Mesendoderm (in vitro differentiated cells): ENCODE measurements at regions not wholly inside any gene's neighbourhood (a gene's known extent, or its start where the extent isn't known, plus 50 kb on each side); places are given as distances from the start of the nearest gene placed in this dataset.
"Not testable (repeated sequence)": the region's sequence is repeated elsewhere in the genome, so short reads cannot be mapped to it uniquely, and the experiment has no call there.

Experiments used
- DNase-seq: peaks from one replicate; pipeline ENCODE4 v3.0.0; 2013
- H2AK5ac ChIP-seq: 2 replicates; pipeline ENCODE4 v1.6.1; 2013; ENCODE audit warnings: low read length, inconsistent platforms
- H2BK120ac ChIP-seq: 2 replicates; pipeline ENCODE4 v1.6.1; 2013; ENCODE audit warnings: low read depth, mild to moderate bottlenecking, low read length, moderate library complexity, mixed read lengths
- H2BK15ac ChIP-seq: replicated peaks from 2 replicates; pipeline ENCODE4 v1.6.1; 2013; ENCODE audit warnings: low read depth, mild to moderate bottlenecking, moderate library complexity
- H2BK5ac ChIP-seq: 2 replicates; pipeline ENCODE4 v1.6.1; 2013; ENCODE audit warnings: low read length, inconsistent platforms
- H3K18ac ChIP-seq: 2 replicates; pipeline ENCODE4 v1.6.1; 2013; ENCODE audit warnings: mild to moderate bottlenecking, low read length, mixed read lengths
- H3K23ac ChIP-seq: one replicate; pipeline ENCODE4 v1.6.1; 2013; ENCODE audit warnings: low read length
- H3K27ac ChIP-seq: 2 replicates; pipeline ENCODE4 v1.5.1; 2013; ENCODE audit warnings: low read depth, mild to moderate bottlenecking, inconsistent platforms, low read length, moderate library complexity
- H3K27me3 ChIP-seq: 2 replicates; pipeline ENCODE4 v1.6.1; 2013; ENCODE audit warnings: low read length, control low read depth, mild to moderate bottlenecking, inconsistent platforms; ENCODE audit not compliant: insufficient read depth, poor library complexity
- H3K36me3 ChIP-seq: 2 replicates; pipeline ENCODE4 v1.6.1; 2013; ENCODE audit warnings: low read length, inconsistent platforms; ENCODE audit not compliant: control insufficient read depth, insufficient read depth
- H3K4ac ChIP-seq: one replicate; pipeline ENCODE4 v1.6.1; 2013; ENCODE audit warnings: low read depth, mild to moderate bottlenecking, low read length, moderate library complexity
- H3K4me1 ChIP-seq: 2 replicates; pipeline ENCODE4 v1.6.1; 2013; ENCODE audit warnings: low read depth, low read length, inconsistent platforms; ENCODE audit not compliant: control insufficient read depth
- H3K4me2 ChIP-seq: 2 replicates; pipeline ENCODE4 v1.6.1; 2013; ENCODE audit warnings: low read length
- H3K4me3 ChIP-seq: 2 replicates; pipeline ENCODE4 v1.5.1; 2013; ENCODE audit warnings: mild to moderate bottlenecking, low read length
- H3K56ac ChIP-seq: one replicate; pipeline ENCODE4 v1.6.1; 2013; ENCODE audit warnings: low read length
- H3K79me1 ChIP-seq: 2 replicates; pipeline ENCODE4 v1.6.1; 2013; ENCODE audit warnings: low read length, inconsistent platforms
- H3K79me2 ChIP-seq: 2 replicates; pipeline ENCODE4 v1.6.1; 2013; ENCODE audit warnings: mild to moderate bottlenecking, low read length; ENCODE audit not compliant: control insufficient read depth, insufficient read depth
- H3K9ac ChIP-seq: 2 replicates; pipeline ENCODE4 v1.6.1; 2013; ENCODE audit warnings: low read length, inconsistent platforms
- H4K5ac ChIP-seq: one replicate; pipeline ENCODE4 v1.6.1; 2013; ENCODE audit warnings: low read length
- H4K8ac ChIP-seq: one replicate; pipeline ENCODE4 v1.6.1; 2013; ENCODE audit warnings: low read depth, mild to moderate bottlenecking, control low read depth, low read length, moderate library complexity
- WGBS: extraction: QIAGEN DNeasy Blood & Tissue Kit; methylation state at CpG from one replicate; pipeline ENCODE4 v1.1.7; 2013; ENCODE audit warnings: low lambda C conversion rate, missing lambda C conversion rate; ENCODE audit not compliant: insufficient coverage; ENCODE audit errors: extremely low coverage; 5-methylcytosine and 5-hydroxymethylcytosine counted together

GRCh38 chr10:124319520-124319919, 99.2 kb downstream of the OAT start:
- not testable (repeated sequence) for H2BK120ac ChIP-seq, H3K23ac ChIP-seq, DNase-seq, H2BK5ac ChIP-seq, H3K4ac ChIP-seq, H4K8ac ChIP-seq, H3K9ac ChIP-seq, H3K4me1 ChIP-seq, H3K79me2 ChIP-seq, H3K36me3 ChIP-seq, H3K27ac ChIP-seq, H4K5ac ChIP-seq, H3K56ac ChIP-seq, H3K79me1 ChIP-seq, H2AK5ac ChIP-seq, H3K18ac ChIP-seq, H2BK15ac ChIP-seq, H3K4me3 ChIP-seq, H3K4me2 ChIP-seq, H3K27me3 ChIP-seq

- Histone ChIP-seq H2BK5ac (no peak overlapping the region), H3K4me3 (no peak overlapping the region), H3K23ac (no peak overlapping the region), H2BK120ac (no peak overlapping the region), H3K79me1 (no peaks in the 10 kb centered on the region), H3K4me1 (no peaks in the 10 kb centered on the region), H3K27me3 (no peaks in the 10 kb centered on the region), H2BK15ac (no peak overlapping the region), H3K56ac (no peak overlapping the region), H2AK5ac (no peak overlapping the region), H3K9ac (no peak overlapping the region), H3K36me3 (no peaks in the 10 kb centered on the region), H3K27ac (no peak overlapping the region), H3K4me2 (no peak overlapping the region), H3K79me2 (no peaks in the 10 kb centered on the region), H3K4ac (no peak overlapping the region), H3K18ac (no peak overlapping the region), H4K5ac (no peak overlapping the region), H4K8ac (no peak overlapping the region)
- WGBS = no CpG with 5 or more reads among the region's 8 CpGs
- DNase-seq = no peak
Measured at GRCh38 chr10:124318811-124319210, 99.9 kb downstream of the OAT start.

- Histone ChIP-seq H2BK15ac (no peak overlapping the region), H3K4me2 (no peak overlapping the region), H3K27ac (no peak overlapping the region), H3K9ac (no peak overlapping the region), H3K56ac (no peak overlapping the region), H3K23ac (no peak overlapping the region), H2AK5ac (no peak overlapping the region), H3K36me3 (no peaks in the 10 kb centered on the region), H4K8ac (no peak overlapping the region), H3K79me2 (no peaks in the 10 kb centered on the region), H3K4me1 (no peaks in the 10 kb centered on the region), H3K27me3 (no peaks in the 10 kb centered on the region), H3K4me3 (no peak overlapping the region), H4K5ac (no peak overlapping the region), H3K79me1 (no peaks in the 10 kb centered on the region), H3K18ac (no peak overlapping the region), H2BK120ac (no peak overlapping the region), H2BK5ac (no peak overlapping the region), H3K4ac (no peak overlapping the region)
- no CpG with 5 or more reads among the region's 15 CpGs for WGBS
- no peak for DNase-seq
Measured at GRCh38 chr10:124318076-124318475, 100.6 kb downstream of the OAT start.

- Histone ChIP-seq H3K79me1 (no peaks in the 10 kb centered on the region), H4K8ac (no peak overlapping the region), H4K5ac (no peak overlapping the region), H3K27me3 (no peaks in the 10 kb centered on the region), H3K9ac (no peak overlapping the region), H2BK5ac (no peak overlapping the region), H3K23ac (no peak overlapping the region), H3K4me2 (no peak overlapping the region), H3K18ac (no peak overlapping the region), H3K4me3 (no peak overlapping the region), H3K4me1 (no peaks in the 10 kb centered on the region), H2BK15ac (no peak overlapping the region), H3K56ac (no peak overlapping the region), H2AK5ac (no peak overlapping the region), H3K36me3 (no peaks in the 10 kb centered on the region), H3K27ac (no peak overlapping the region), H2BK120ac (no peak overlapping the region), H3K79me2 (no peaks in the 10 kb centered on the region), H3K4ac (no peak overlapping the region)
- WGBS = no CpG with 5 or more reads among the region's 4 CpGs
- DNase-seq = no peak
Measured at GRCh38 chr10:124316326-124316725, 102.4 kb downstream of the OAT start.

- no peak for DNase-seq
- Histone ChIP-seq H3K9ac (no peak overlapping the region), H3K27me3 (no peaks in the 10 kb centered on the region), H3K4me3 (no peak overlapping the region), H4K5ac (no peak overlapping the region), H3K36me3 (no peaks in the 10 kb centered on the region), H3K4me2 (no peak overlapping the region), H3K4ac (no peak overlapping the region), H4K8ac (no peak overlapping the region), H3K79me1 (no peaks in the 10 kb centered on the region), H3K23ac (no peak overlapping the region), H3K27ac (no peak overlapping the region), H2AK5ac (no peak overlapping the region), H3K79me2 (no peaks in the 10 kb centered on the region), H3K56ac (no peak overlapping the region), H3K18ac (no peak overlapping the region), H2BK120ac (no peak overlapping the region), H2BK5ac (no peak overlapping the region), H2BK15ac (no peak overlapping the region), H3K4me1 (no peaks in the 10 kb centered on the region)
- whole genome bisulfite sequencing = no CpG with 5 or more reads among the region's 6 CpGs
Measured at GRCh38 chr10:124315591-124316270, 103.0 kb downstream of the OAT start.

GRCh38 chr10:124313374-124313773, 105.3 kb downstream of the OAT start:
- Histone ChIP-seq H2AK5ac (no peak overlapping the region), H3K4me2 (no peak overlapping the region), H3K79me2 (no peaks in the 10 kb centered on the region), H3K27me3 (no peaks in the 10 kb centered on the region), H3K9ac (no peak overlapping the region), H4K5ac (no peak overlapping the region), H3K27ac (no peak overlapping the region), H2BK120ac (no peak overlapping the region), H4K8ac (no peak overlapping the region), H3K79me1 (no peaks in the 10 kb centered on the region), H3K36me3 (no peaks in the 10 kb centered on the region), H2BK5ac (no peak overlapping the region), H3K4me3 (no peak overlapping the region), H3K4ac (no peak overlapping the region), H3K56ac (no peak overlapping the region), H3K23ac (no peak overlapping the region), H2BK15ac (no peak overlapping the region), H3K18ac (no peak overlapping the region), H3K4me1 (no peaks in the 10 kb centered on the region)
- DNase-seq = no peak
- WGBS = no CpG with 5 or more reads among the region's 4 CpGs
